GM23338 (cell line): ENCODE measurements at regions not wholly inside any gene's neighbourhood (a gene's known extent, or its start where the extent isn't known, plus 50 kb on each side); places are given as distances from the start of the nearest gene placed in this dataset.

Experiments used
- ATAC-seq: fragments of 200-7000 bp; cut with Tn5 transposase; 3 replicates; pipeline ENCODE4 v1.9.1; 2020
- DNase-seq: peaks from one replicate; pipeline ENCODE4 v3.0.0-alpha.2; 2015; ENCODE audit warnings: low spot score
- H2AFZ ChIP-seq: fragments of 200-600 bp; sonication (generic); 2 replicates; pipeline ENCODE4 v1.8.0; 2016; ENCODE audit warnings: antibody characterized with exemption, mild to moderate bottlenecking, moderate library complexity
- H3F3A ChIP-seq: fragments of 200-600 bp; sonication (generic); replicated peaks from 2 replicates; pipeline ENCODE4 v1.8.0; 2017; ENCODE audit warnings: antibody characterized with exemption, mixed run types, low read depth
- H3K27ac ChIP-seq: fragments of 200-600 bp; sonication (generic); 2 replicates; pipeline ENCODE4 v1.6.1; 2016; ENCODE audit warnings: low read depth
- H3K27me3 ChIP-seq: fragments of 200-600 bp; sonication (generic); 2 replicates; pipeline ENCODE4 v1.8.0; 2016; ENCODE audit warnings: mild to moderate bottlenecking, mixed run types, moderate library complexity; ENCODE audit not compliant: insufficient read depth
- H3K36me3 ChIP-seq: fragments of 200-600 bp; sonication (generic); 2 replicates; pipeline ENCODE4 v1.8.0; 2016; ENCODE audit warnings: mild to moderate bottlenecking; ENCODE audit not compliant: insufficient read depth
- H3K4me1 ChIP-seq: fragments of 200-600 bp; sonication (generic); 2 replicates; pipeline ENCODE4 v1.8.0; 2016; ENCODE audit warnings: mild to moderate bottlenecking, moderate library complexity; ENCODE audit not compliant: insufficient read depth
- H3K4me2 ChIP-seq: fragments of 200-600 bp; sonication (generic); 2 replicates; pipeline ENCODE4 v1.7.1; 2017; ENCODE audit warnings: mixed run types
- H3K4me3 ChIP-seq: fragments of 200-600 bp; sonication (generic); 2 replicates; pipeline ENCODE4 v1.6.1; 2016; ENCODE audit warnings: mixed run types
- H3K79me2 ChIP-seq: fragments of 200-600 bp; sonication (generic); replicated peaks from 2 replicates; pipeline ENCODE4 v1.8.0; 2017; ENCODE audit warnings: mild to moderate bottlenecking; ENCODE audit not compliant: insufficient read depth
- H3K9me2 ChIP-seq: fragments of 200-600 bp; sonication (generic); 2 replicates; pipeline ENCODE4 v1.8.0; 2017; ENCODE audit not compliant: insufficient read depth
- H4K20me1 ChIP-seq: fragments of 200-600 bp; sonication (generic); replicated peaks from 2 replicates; pipeline ENCODE4 v1.8.0; 2017; ENCODE audit warnings: mild to moderate bottlenecking; ENCODE audit not compliant: insufficient read depth
- H3K27ac Mint-ChIP-seq: 2 replicates; pipeline ENCODE4 v1.8.0; 2020; ENCODE audit warnings: inconsistent platforms, mild to moderate bottlenecking, moderate library complexity, mixed read lengths
- H3K27me3 Mint-ChIP-seq: 3 replicates; pipeline ENCODE4 v1.8.0; 2022; ENCODE audit warnings: low read depth, mild to moderate bottlenecking, moderate library complexity, mixed read lengths, inconsistent platforms; ENCODE audit not compliant: insufficient read depth, poor library complexity
- H3K36me3 Mint-ChIP-seq: 3 replicates; pipeline ENCODE4 v1.8.0; 2021; ENCODE audit warnings: low read depth, mild to moderate bottlenecking, inconsistent platforms, moderate library complexity, mixed read lengths
- H3K4me1 Mint-ChIP-seq: 3 replicates; pipeline ENCODE4 v1.8.0; 2020; ENCODE audit warnings: mild to moderate bottlenecking, inconsistent platforms, mixed read lengths
- H3K4me3 Mint-ChIP-seq: 3 replicates; pipeline ENCODE4 v1.8.0; 2021; ENCODE audit warnings: moderate library complexity, mild to moderate bottlenecking, inconsistent platforms, mixed read lengths
- H3K9me3 Mint-ChIP-seq: 3 replicates; pipeline ENCODE4 v1.8.0; 2020; ENCODE audit warnings: moderate library complexity, mild to moderate bottlenecking, inconsistent platforms, mixed read lengths
- CTCF ChIP-seq, 2 experiments: fragments of 200-600 bp in 1 of 2; sonication (generic) in 1 of 2; conservative IDR thresholded peaks; 2 replicates each; pipeline versions ENCODE4 v1.5.1 to v1.6.1; 2016 to 2017; ENCODE audit warnings: antibody characterized with exemption in 2 of 2, low read depth in 2 of 2, mild to moderate bottlenecking in 2 of 2, moderate library complexity in 1 of 2
- ETS1 ChIP-seq: IDR thresholded peaks from 2 replicates; pipeline ENCODE4 v1.6.1; 2016; ENCODE audit warnings: antibody characterized with exemption
- EZH2 ChIP-seq: fragments of 200-600 bp; sonication (generic); IDR thresholded peaks from one replicate; pipeline ENCODE4 v1.8.0; 2017; ENCODE audit warnings: antibody characterized with exemption, mild to moderate bottlenecking, low read depth; ENCODE audit not compliant: unreplicated experiment
- EZH2phosphoT487 ChIP-seq: fragments of 200-600 bp; sonication (generic); IDR thresholded peaks from one replicate; pipeline ENCODE4 v1.8.1; 2018; ENCODE audit warnings: antibody characterized with exemption; ENCODE audit not compliant: unreplicated experiment
- JUNB ChIP-seq: IDR thresholded peaks from one replicate; pipeline ENCODE4 v1.6.1; 2016; ENCODE audit warnings: antibody characterized with exemption; ENCODE audit not compliant: unreplicated experiment
- POLR2AphosphoS5 ChIP-seq: IDR thresholded peaks from 2 replicates; pipeline ENCODE4 v1.6.1; 2016; ENCODE audit warnings: antibody characterized with exemption, low read depth
- ZNF114 ChIP-seq: fragments of 250-450 bp; sonication (Bioruptor Pico); IDR thresholded peaks from 2 replicates; pipeline ENCODE4 v1.5.0; 2020; ENCODE audit warnings: mild to moderate bottlenecking, moderate library complexity
- TF ChIP-seq, protein P1 (sequence below): fragments of 250-450 bp; sonication (Bioruptor Pico); IDR thresholded peaks from 2 replicates; pipeline ENCODE4 v1.5.0; 2020; ENCODE audit warnings: mild to moderate bottlenecking, moderate library complexity

DNA sequence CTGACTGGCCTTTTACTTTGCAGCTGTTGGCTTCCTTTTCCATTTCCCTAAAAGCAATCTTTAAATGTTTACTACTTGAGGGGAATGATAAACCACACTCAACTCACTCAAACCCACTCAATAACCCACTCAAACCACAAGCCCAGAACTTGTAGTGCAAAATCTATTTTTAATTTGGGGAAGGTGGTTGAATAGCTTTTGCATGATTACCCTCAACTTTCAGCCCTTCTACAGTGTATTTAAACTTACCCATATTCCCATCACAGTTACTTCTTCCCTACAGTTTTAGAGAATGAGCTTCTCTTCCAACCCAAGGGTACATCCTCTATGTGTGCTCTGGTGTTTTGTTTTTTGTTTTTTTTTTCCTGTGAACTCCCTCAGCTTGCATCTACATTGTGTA lies 636.1 kb downstream of the TDRD15 start:
- Histone ChIP-seq H3K4me1 (no peaks in the 10 kb centered on the region; the same call in 1 of the 2 replicates), H3K36me3 (0 out of 2 replicates have a peak, but pooled peaks cover 3% of the 10 kb centered on the region), H4K20me1 (no peaks in the 10 kb centered on the region), H3K4me3 (no peak overlapping the region), H2AFZ (no peak overlapping the region), H3K27ac (no peak overlapping the region), H3K4me2 (no peak overlapping the region), H3F3A (no peaks in the 10 kb centered on the region), H3K79me2 (no peaks in the 10 kb centered on the region), H3K9me2 (0 out of 2 replicates have a peak, but pooled peaks cover 6% of the 10 kb centered on the region), H3K27me3 (no peaks in the 10 kb centered on the region)
- Mint-ChIP-seq H3K4me1 (peaks cover 6% of the 10 kb centered on the region; the same call in 2 of the 3 replicates), H3K27me3 (peaks cover 2% of the 10 kb centered on the region), H3K4me3 (no peak overlapping the region), H3K36me3 (peaks cover 16% of the 10 kb centered on the region), H3K9me3 (peaks cover 13% of the 10 kb centered on the region), H3K27ac (no peak overlapping the region)
- no peak for ATAC-seq
- no peak for DNase-seq
- TF ChIP-seq EZH2phosphoT487 (no peak), EZH2 (no peak), ZNF114 (CRISPR knock-in tag) (no peak), CTCF (conservative IDR thresholded peaks at IDR 0.05; ENCODE audit: low read depth in 2 of 2) (no peak), JUNB (no peak), POLR2AphosphoS5 (no peak), ETS1 (no peak)
- TF ChIP-seq, protein P1, sequence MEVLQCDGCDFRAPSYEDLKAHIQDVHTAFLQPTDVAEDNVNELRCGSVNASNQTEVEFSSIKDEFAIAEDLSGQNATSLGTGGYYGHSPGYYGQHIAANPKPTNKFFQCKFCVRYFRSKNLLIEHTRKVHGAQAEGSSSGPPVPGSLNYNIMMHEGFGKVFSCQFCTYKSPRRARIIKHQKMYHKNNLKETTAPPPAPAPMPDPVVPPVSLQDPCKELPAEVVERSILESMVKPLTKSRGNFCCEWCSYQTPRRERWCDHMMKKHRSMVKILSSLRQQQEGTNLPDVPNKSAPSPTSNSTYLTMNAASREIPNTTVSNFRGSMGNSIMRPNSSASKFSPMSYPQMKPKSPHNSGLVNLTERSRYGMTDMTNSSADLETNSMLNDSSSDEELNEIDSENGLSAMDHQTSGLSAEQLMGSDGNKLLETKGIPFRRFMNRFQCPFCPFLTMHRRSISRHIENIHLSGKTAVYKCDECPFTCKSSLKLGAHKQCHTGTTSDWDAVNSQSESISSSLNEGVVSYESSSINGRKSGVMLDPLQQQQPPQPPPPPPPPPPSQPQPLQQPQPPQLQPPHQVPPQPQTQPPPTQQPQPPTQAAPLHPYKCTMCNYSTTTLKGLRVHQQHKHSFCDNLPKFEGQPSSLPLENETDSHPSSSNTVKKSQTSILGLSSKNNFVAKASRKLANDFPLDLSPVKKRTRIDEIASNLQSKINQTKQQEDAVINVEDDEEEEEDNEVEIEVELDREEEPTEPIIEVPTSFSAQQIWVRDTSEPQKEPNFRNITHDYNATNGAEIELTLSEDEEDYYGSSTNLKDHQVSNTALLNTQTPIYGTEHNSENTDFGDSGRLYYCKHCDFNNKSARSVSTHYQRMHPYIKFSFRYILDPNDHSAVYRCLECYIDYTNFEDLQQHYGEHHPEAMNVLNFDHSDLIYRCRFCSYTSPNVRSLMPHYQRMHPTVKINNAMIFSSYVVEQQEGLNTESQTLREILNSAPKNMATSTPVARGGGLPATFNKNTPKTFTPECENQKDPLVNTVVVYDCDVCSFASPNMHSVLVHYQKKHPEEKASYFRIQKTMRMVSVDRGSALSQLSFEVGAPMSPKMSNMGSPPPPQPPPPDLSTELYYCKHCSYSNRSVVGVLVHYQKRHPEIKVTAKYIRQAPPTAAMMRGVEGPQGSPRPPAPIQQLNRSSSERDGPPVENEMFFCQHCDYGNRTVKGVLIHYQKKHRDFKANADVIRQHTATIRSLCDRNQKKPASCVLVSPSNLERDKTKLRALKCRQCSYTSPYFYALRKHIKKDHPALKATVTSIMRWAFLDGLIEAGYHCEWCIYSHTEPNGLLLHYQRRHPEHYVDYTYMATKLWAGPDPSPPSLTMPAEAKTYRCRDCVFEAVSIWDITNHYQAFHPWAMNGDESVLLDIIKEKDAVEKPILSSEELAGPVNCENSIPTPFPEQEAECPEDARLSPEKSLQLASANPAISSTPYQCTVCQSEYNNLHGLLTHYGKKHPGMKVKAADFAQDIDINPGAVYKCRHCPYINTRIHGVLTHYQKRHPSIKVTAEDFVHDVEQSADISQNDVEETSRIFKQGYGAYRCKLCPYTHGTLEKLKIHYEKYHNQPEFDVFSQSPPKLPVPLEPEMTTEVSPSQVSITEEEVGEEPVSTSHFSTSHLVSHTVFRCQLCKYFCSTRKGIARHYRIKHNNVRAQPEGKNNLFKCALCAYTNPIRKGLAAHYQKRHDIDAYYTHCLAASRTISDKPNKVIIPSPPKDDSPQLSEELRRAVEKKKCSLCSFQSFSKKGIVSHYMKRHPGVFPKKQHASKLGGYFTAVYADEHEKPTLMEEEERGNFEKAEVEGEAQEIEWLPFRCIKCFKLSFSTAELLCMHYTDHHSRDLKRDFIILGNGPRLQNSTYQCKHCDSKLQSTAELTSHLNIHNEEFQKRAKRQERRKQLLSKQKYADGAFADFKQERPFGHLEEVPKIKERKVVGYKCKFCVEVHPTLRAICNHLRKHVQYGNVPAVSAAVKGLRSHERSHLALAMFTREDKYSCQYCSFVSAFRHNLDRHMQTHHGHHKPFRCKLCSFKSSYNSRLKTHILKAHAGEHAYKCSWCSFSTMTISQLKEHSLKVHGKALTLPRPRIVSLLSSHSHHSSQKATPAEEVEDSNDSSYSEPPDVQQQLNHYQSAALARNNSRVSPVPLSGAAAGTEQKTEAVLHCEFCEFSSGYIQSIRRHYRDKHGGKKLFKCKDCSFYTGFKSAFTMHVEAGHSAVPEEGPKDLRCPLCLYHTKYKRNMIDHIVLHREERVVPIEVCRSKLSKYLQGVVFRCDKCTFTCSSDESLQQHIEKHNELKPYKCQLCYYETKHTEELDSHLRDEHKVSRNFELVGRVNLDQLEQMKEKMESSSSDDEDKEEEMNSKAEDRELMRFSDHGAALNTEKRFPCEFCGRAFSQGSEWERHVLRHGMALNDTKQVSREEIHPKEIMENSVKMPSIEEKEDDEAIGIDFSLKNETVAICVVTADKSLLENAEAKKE (CRISPR knock-in tag), result no peak
